Right renal cortex interstitium (tissue), 3 donors: ENCODE measurements at regions not wholly inside any gene's neighbourhood (a gene's known extent, or its start where the extent isn't known, plus 50 kb on each side); places are given as distances from the start of the nearest gene placed in this dataset.

ENCODE experiments used
- DNase-seq, 3 donors: peaks; one replicate each; pipeline ENCODE4 v3.0.0-alpha.2; 2013; ENCODE audit warnings: low read depth in 3 of 3, low spot score in 2 of 3

GRCh38 chr3:72113564-72113963 lies 328.6 kb upstream of the PROK2 start:
- no peak for DNase-seq

GRCh38 chr3:72112435-72112834 lies 327.5 kb upstream of the PROK2 start:
- no peak for DNase-seq

- no peak for DNase-seq
These were observed 326.6 kb upstream of the PROK2 start for GRCh38 chr3:72111265-72112205.

GRCh38 chr3:72109327-72110259 lies 324.6 kb upstream of the PROK2 start:
- no peak for DNase-seq

GRCh38 chr3:72105306-72105705 lies 320.4 kb upstream of the PROK2 start:
- no peak for DNase-seq

- no peak for DNase-seq
These were observed 317.2 kb upstream of the PROK2 start for GRCh38 chr3:72102112-72102616.

GRCh38 chr3:72101494-72101893 lies 316.5 kb upstream of the PROK2 start:
- DNase-seq, result no peak

- peak; percentile 53 to 74 (median 67) for DNase-seq
These were observed 315.7 kb upstream of the PROK2 start for GRCh38 chr3:72100601-72101187.

- no peak for DNase-seq
These were observed 315.1 kb upstream of the PROK2 start for GRCh38 chr3:72100080-72100511.

GRCh38 chr3:72099326-72100079 lies 314.6 kb upstream of the PROK2 start:
- DNase-seq, result no peak

- DNase-seq, result no peak
These were observed 312.1 kb upstream of the PROK2 start for GRCh38 chr3:72097053-72097452.

- DNase-seq, result no peak
These were observed 310.6 kb upstream of the PROK2 start for GRCh38 chr3:72095521-72095920.

GRCh38 chr3:72093992-72094334 lies 309.0 kb upstream of the PROK2 start:
- no peak for DNase-seq

GRCh38 chr3:72093270-72093991 lies 308.5 kb upstream of the PROK2 start:
- DNase-seq, result no peak

- no peak for DNase-seq
These were observed 307.8 kb upstream of the PROK2 start for GRCh38 chr3:72092778-72093177.

GRCh38 chr3:72088486-72089025 lies 303.6 kb upstream of the PROK2 start:
- DNase-seq, result no peak

GRCh38 chr3:72087420-72087819 lies 302.5 kb upstream of the PROK2 start:
- DNase-seq, result no peak

GRCh38 chr3:72086743-72087087 lies 301.8 kb upstream of the PROK2 start:
- no peak for DNase-seq

GRCh38 chr3:72086042-72086742 lies 301.2 kb upstream of the PROK2 start:
- DNase-seq, result no peak
